ENCODE measurements at regions not wholly inside any gene's neighbourhood (a gene's known extent, or its start where the extent isn't known, plus 50 kb on each side); places are given as distances from the start of the nearest gene placed in this dataset.

DNA sequence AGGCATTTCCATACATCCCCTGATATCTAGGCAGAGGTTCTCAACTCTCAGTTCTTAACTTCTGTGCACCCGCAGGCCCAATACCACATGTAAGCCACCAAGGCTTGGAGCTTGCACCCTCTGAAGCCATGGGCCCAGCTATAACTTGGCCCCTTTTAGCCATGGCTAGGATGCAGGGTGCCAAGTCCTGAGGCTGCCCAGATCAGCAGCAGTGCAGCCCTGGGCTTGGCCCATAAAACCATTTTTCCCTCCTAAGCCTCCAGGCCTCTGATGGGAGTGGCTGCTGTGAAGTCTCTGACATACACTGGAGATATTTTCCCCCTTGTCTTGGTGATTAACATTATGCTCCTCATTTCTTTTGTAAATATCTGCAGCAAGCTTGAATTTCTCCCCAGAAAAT, 110.3 kb upstream of the CNTN1 start:
- peaks cover 0 to 26% of the 10 kb centered on the region in 2 donors for H3K9me3 ChIP-seq
- no peak for DNase-seq
- ATAC-seq, result no peak
- no peaks in the 10 kb centered on the region for H3K36me3 ChIP-seq
- no peaks in the 10 kb centered on the region for H3K27me3 ChIP-seq
- intact Hi-C loops (cut with DNase I), result no loop called here
- H3K4me3 ChIP-seq, result no peak overlapping the region
- TF ChIP-seq, protein P1, sequence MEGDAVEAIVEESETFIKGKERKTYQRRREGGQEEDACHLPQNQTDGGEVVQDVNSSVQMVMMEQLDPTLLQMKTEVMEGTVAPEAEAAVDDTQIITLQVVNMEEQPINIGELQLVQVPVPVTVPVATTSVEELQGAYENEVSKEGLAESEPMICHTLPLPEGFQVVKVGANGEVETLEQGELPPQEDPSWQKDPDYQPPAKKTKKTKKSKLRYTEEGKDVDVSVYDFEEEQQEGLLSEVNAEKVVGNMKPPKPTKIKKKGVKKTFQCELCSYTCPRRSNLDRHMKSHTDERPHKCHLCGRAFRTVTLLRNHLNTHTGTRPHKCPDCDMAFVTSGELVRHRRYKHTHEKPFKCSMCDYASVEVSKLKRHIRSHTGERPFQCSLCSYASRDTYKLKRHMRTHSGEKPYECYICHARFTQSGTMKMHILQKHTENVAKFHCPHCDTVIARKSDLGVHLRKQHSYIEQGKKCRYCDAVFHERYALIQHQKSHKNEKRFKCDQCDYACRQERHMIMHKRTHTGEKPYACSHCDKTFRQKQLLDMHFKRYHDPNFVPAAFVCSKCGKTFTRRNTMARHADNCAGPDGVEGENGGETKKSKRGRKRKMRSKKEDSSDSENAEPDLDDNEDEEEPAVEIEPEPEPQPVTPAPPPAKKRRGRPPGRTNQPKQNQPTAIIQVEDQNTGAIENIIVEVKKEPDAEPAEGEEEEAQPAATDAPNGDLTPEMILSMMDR (IDR thresholded peaks at IDR 0.05), result no peak
- no peak overlapping the region for H3K27ac ChIP-seq
- H3K4me1 ChIP-seq, result no peaks in the 10 kb centered on the region

DNA sequence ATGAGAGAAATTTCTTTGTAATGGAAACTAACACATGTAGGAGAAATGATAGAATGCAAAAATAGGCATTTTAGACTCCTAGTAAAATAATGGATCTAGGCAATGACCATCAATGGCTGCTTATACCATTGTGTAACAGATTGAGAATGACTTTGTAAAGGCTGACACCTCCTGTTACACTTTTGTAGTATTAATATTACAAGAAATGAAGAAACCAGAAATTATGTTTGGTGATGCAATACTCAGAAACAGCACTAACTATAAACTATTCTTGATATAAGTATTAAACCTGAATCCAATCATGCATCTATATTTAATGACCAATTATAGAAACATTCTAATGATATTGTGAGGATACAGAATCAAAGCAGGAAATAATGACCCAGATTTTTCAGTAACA, 108.5 kb upstream of the CNTN1 start:
- no peak overlapping the region for H3K27ac ChIP-seq
- H3K4me3 ChIP-seq, result no peak overlapping the region
- peaks cover 0 to 33% of the 10 kb centered on the region in 2 donors for H3K9me3 ChIP-seq
- ATAC-seq (no peak), DNase-seq (no peak)
- TF ChIP-seq, protein P1 (IDR thresholded peaks at IDR 0.05), result no peak
- H3K4me1 ChIP-seq, result no peaks in the 10 kb centered on the region
- intact Hi-C loops (cut with DNase I), result no loop called here
- H3K27me3 ChIP-seq, result no peaks in the 10 kb centered on the region
- H3K36me3 ChIP-seq, result no peaks in the 10 kb centered on the region

DNA sequence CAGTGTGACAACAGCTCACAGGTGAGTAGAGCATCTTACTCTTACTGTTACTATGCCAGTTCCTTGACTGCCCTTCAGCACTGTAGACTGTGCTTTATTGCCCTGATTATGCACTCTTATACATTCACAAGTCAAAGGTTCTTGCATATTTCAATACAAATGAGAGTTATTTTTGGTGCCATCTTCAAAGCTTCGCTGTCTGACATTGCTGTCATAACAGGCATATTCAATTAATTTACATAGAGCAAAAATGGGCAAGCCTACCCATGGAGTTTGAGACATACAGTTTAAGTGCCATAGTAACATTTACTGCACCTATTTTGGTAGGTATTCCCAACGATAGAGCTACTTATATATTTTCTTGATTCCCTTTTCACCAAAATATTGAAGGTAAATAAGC, 107.5 kb upstream of the CNTN1 start:
- H3K4me3 ChIP-seq, result no peak overlapping the region
- intact Hi-C loops (cut with DNase I), result no loop called here
- DNase-seq (no peak), ATAC-seq (no peak)
- H3K27ac ChIP-seq, result no peak overlapping the region
- no peaks in the 10 kb centered on the region for H3K4me1 ChIP-seq
- H3K27me3 ChIP-seq, result no peaks in the 10 kb centered on the region
- no peaks in the 10 kb centered on the region for H3K36me3 ChIP-seq
- peaks cover 0 to 37% of the 10 kb centered on the region in 2 donors for H3K9me3 ChIP-seq
- TF ChIP-seq, protein P1 (IDR thresholded peaks at IDR 0.05), result no peak

DNA sequence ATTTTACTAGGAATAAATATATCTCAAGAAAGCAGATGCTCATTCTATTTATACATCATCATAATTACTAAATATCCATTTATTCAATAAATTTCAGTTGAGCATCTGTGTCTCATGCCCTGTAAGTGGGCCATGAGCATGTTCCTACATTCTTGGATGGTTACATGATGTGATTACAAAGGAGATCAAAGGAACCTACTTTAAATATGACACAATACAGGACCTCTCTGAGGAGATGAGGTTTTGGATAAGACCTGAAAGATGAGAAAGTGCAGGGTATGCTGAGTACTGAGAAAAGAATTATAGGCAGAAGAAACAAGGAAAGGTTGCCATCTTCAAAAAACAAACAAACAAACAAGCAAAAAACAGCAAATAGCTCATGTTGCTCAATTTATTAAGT, 105.4 kb upstream of the CNTN1 start:
- Histone ChIP-seq H3K36me3 (no peaks in the 10 kb centered on the region), H3K4me3 (no peak overlapping the region), H3K4me1 (no peaks in the 10 kb centered on the region), H3K27me3 (no peaks in the 10 kb centered on the region), H3K27ac (no peak overlapping the region), H3K9me3 (peaks cover 0 to 23% of the 10 kb centered on the region in 2 donors)
- TF ChIP-seq, protein P1 (IDR thresholded peaks at IDR 0.05), result no peak
- ATAC-seq (no peak), DNase-seq (no peak)
- intact Hi-C loops (cut with DNase I), result no loop called here

DNA sequence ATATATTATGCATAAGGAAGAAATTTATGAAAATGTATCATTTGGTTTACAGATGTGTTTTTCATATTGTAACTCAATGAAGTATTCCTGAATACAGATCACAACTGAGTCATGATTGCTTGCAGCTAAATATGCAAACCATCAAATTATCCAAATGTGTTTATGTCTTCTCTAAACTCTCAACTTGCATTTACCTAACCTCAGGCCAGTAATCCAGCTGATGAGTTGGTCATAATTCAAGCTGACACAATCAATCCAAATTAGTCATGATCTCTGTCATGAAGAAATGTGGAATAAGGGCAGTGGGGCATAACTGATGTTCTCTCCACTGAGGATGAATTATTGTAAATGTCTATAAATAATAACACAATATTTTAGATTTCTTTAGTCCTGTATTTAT, 104.8 kb upstream of the CNTN1 start:
- TF ChIP-seq, protein P1 (IDR thresholded peaks at IDR 0.05), result no peak
- no peaks in the 10 kb centered on the region for H3K4me1 ChIP-seq
- H3K27me3 ChIP-seq, result no peaks in the 10 kb centered on the region
- no peak overlapping the region for H3K4me3 ChIP-seq
- intact Hi-C loops (cut with DNase I), result no loop called here
- DNase-seq (no peak), ATAC-seq (no peak)
- no peaks in the 10 kb centered on the region for H3K36me3 ChIP-seq
- H3K9me3 ChIP-seq, result peaks cover 0 to 19% of the 10 kb centered on the region in 2 donors
- no peak overlapping the region for H3K27ac ChIP-seq

All from left lung (tissue), 4 donors.